Ishikawa (cell line): ENCODE measurements at regions not wholly inside any gene's neighbourhood (a gene's known extent, or its start where the extent isn't known, plus 50 kb on each side); places are given as distances from the start of the nearest gene placed in this dataset.

Experiments
- CEBPB ChIP-seq: IDR thresholded peaks from 2 replicates; pipeline ENCODE4 v1.6.1; 2012
- CREB1 ChIP-seq: IDR thresholded peaks from 2 replicates; pipeline ENCODE4 v1.6.1; 2012; ENCODE audit warnings: low read depth
- EGR1 ChIP-seq: IDR thresholded peaks from 2 replicates; pipeline ENCODE4 v1.6.1; 2012
- EP300 ChIP-seq: IDR thresholded peaks from 2 replicates; pipeline ENCODE4 v1.6.1; 2012; ENCODE audit warnings: borderline replicate concordance
- FOXM1 ChIP-seq: IDR thresholded peaks from 2 replicates; pipeline ENCODE4 v1.6.1; 2012; ENCODE audit warnings: low read depth, borderline replicate concordance
- NFIC ChIP-seq: IDR thresholded peaks from 2 replicates; pipeline ENCODE4 v1.6.1; 2012
- RAD21 ChIP-seq: IDR thresholded peaks from 2 replicates; pipeline ENCODE4 v1.6.1; 2012; ENCODE audit warnings: low read depth
- TAF1 ChIP-seq: IDR thresholded peaks from 2 replicates; pipeline ENCODE4 v1.6.1; 2012; ENCODE audit warnings: low read depth, mild to moderate bottlenecking
- TCF12 ChIP-seq: IDR thresholded peaks from 2 replicates; pipeline ENCODE4 v1.6.1; 2012; ENCODE audit warnings: low read depth
- YY1 ChIP-seq: IDR thresholded peaks from 2 replicates; pipeline ENCODE4 v1.6.1; 2012; ENCODE audit warnings: low read depth
- ZBTB7A ChIP-seq: IDR thresholded peaks from 2 replicates; pipeline ENCODE4 v1.6.1; 2012; ENCODE audit warnings: low read depth
- TF ChIP-seq, protein P1 (sequence below): IDR thresholded peaks from 2 replicates; pipeline ENCODE4 v1.6.1; 2012; ENCODE audit warnings: low read depth, mild to moderate bottlenecking
- TF ChIP-seq, protein P2 (sequence below): IDR thresholded peaks from 2 replicates; pipeline ENCODE4 v1.6.1; 2012

DNA sequence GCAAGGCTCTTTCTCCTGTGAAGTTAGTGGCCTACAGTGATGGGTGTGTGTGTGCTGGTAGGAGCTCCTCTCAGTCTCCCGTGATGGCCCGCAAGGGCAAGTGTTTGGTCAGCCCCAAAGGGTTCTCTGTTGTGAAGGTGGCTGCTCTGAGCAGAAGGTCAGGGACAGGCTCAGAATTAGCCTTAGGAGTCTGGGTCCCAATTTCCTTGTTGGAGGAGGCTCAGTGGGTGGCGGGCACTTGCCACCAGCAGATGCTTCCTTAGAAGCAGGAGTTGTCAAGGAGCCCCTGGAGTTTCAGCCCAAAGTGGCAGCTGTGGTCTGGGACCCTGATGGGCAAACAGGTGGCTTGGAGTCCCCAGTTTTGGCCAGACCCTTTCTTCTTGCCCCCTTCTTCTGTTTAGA, 154.4 kb downstream of the MACROH2A1 start:
- TF ChIP-seq YY1 (no peak), CEBPB (no peak), TCF12 (no peak), RAD21 (no peak), FOXM1 (no peak), CREB1 (no peak), ZBTB7A (no peak), TAF1 (no peak), EP300 (no peak), EGR1 (no peak), NFIC (no peak)
- TF ChIP-seq, protein P1, sequence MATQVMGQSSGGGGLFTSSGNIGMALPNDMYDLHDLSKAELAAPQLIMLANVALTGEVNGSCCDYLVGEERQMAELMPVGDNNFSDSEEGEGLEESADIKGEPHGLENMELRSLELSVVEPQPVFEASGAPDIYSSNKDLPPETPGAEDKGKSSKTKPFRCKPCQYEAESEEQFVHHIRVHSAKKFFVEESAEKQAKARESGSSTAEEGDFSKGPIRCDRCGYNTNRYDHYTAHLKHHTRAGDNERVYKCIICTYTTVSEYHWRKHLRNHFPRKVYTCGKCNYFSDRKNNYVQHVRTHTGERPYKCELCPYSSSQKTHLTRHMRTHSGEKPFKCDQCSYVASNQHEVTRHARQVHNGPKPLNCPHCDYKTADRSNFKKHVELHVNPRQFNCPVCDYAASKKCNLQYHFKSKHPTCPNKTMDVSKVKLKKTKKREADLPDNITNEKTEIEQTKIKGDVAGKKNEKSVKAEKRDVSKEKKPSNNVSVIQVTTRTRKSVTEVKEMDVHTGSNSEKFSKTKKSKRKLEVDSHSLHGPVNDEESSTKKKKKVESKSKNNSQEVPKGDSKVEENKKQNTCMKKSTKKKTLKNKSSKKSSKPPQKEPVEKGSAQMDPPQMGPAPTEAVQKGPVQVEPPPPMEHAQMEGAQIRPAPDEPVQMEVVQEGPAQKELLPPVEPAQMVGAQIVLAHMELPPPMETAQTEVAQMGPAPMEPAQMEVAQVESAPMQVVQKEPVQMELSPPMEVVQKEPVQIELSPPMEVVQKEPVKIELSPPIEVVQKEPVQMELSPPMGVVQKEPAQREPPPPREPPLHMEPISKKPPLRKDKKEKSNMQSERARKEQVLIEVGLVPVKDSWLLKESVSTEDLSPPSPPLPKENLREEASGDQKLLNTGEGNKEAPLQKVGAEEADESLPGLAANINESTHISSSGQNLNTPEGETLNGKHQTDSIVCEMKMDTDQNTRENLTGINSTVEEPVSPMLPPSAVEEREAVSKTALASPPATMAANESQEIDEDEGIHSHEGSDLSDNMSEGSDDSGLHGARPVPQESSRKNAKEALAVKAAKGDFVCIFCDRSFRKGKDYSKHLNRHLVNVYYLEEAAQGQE, result no peak
- TF ChIP-seq, protein P2, sequence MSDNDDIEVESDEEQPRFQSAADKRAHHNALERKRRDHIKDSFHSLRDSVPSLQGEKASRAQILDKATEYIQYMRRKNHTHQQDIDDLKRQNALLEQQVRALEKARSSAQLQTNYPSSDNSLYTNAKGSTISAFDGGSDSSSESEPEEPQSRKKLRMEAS, result no peak
